HCT116 (cell line): ENCODE measurements at regions not wholly inside any gene's neighbourhood (a gene's known extent, or its start where the extent isn't known, plus 50 kb on each side); places are given as distances from the start of the nearest gene placed in this dataset.

Experiments
- ATAC-seq: fragments of 200-7000 bp; cut with Tn5 transposase; 2 replicates; pipeline ENCODE4 v1.9.1; 2020; ENCODE audit warnings: mild to moderate bottlenecking, moderate library complexity
- BruUV-seq: library from RNA; stranded (reverse); fragments of 400-500 nt; replicated peaks from 2 replicates; lab custom pipeline; 2021; lab: Mats Ljungman, UMichigan
- CTCF ChIA-PET: fragments of 300-600 bp; sonication (Branson Sonifier 250); formaldehyde crosslinking; loops from one replicate; lab custom pipeline; 2021; ENCODE audit warnings: antibody characterized with exemption; lab: Charles Lee
- POLR2A ChIA-PET: fragments of 300-600, 350-600 bp; sonication (Branson Sonifier 250); formaldehyde crosslinking; loops from one replicate; lab custom pipeline; 2021; ENCODE audit warnings: antibody characterized with exemption; lab: Charles Lee
- RAD21 ChIA-PET, 2 experiments: fragments of 300-600 bp; sonication (Branson Sonifier 250); formaldehyde crosslinking; loops; one replicate each; lab custom pipeline; 2023; ENCODE audit warnings: low total read pairs in 2 of 2; ENCODE audit not compliant: uncharacterized antibody in 2 of 2, unreplicated experiment in 2 of 2, low non-redundant PET in 1 of 2; lab: Charles Lee
- DNase-seq: peaks from one replicate; pipeline ENCODE4 v3.0.0-alpha.2; 2010; ENCODE audit warnings: low read depth, low spot score
- H2AFZ ChIP-seq: fragments of 200-600 bp; shearing (Covaris generic), sonication (generic); 2 replicates; pipeline ENCODE4 v1.6.1; 2017; ENCODE audit warnings: low read depth, mixed run types, mixed read lengths, antibody characterized with exemption, low read length; ENCODE audit not compliant: poor library complexity, severe bottlenecking
- H3K27ac ChIP-seq: 2 replicates; pipeline ENCODE4 v1.5.1; 2012; ENCODE audit warnings: low read depth, low read length
- H3K27me3 ChIP-seq: fragments of 200-600 bp; sonication (generic); 2 replicates; pipeline ENCODE4 v1.6.1; 2016; ENCODE audit warnings: mixed run types, low read length, mixed read lengths; ENCODE audit not compliant: insufficient read depth
- H3K36me3 ChIP-seq, 2 experiments: fragments of 200-500 bp in 1 of 2; fragments of 200-600 bp in 1 of 2; sonication (Bioruptor generic) in 1 of 2; sonication (generic) in 1 of 2; 2 replicates each; pipeline versions ENCODE4 v1.5.1 to v1.6.1; 2014 to 2016; ENCODE audit warnings: low read length in 2 of 2, inconsistent platforms in 1 of 2, mixed read lengths in 1 of 2, mixed run types in 1 of 2; ENCODE audit not compliant: insufficient read depth in 2 of 2, control insufficient read depth in 1 of 2
- H3K4me1 ChIP-seq, 2 experiments: fragments of 200-600 bp in 1 of 2; sonication (generic) in 1 of 2; 2 replicates each; pipeline versions ENCODE4 v1.5.1 to v1.6.1; 2012 to 2017; ENCODE audit warnings: low read length in 2 of 2, inconsistent platforms in 1 of 2, mild to moderate bottlenecking in 1 of 2, mixed read lengths in 1 of 2, mixed run types in 1 of 2, moderate library complexity in 1 of 2; ENCODE audit not compliant: insufficient read depth in 2 of 2, control insufficient read depth in 1 of 2
- H3K4me2 ChIP-seq: fragments of 200-600 bp; sonication (generic); 2 replicates; pipeline ENCODE4 v1.6.1; 2017; ENCODE audit warnings: mixed run types, low read length, mixed read lengths
- H3K4me3 ChIP-seq, 2 experiments: fragments of 200-600 bp in 1 of 2; sonication (generic) in 1 of 2; replicated peaks in 1 of 2; 2 replicates each; pipeline ENCODE4 v1.5.1; 2011 to 2016; ENCODE audit warnings: low read length in 2 of 2, control low read depth in 1 of 2, low read depth in 1 of 2, mild to moderate bottlenecking in 1 of 2, mixed read lengths in 1 of 2, mixed run types in 1 of 2
- H3K79me2 ChIP-seq: fragments of 200-600 bp; sonication (generic); 2 replicates; pipeline ENCODE4 v1.6.1; 2017; ENCODE audit warnings: mild to moderate bottlenecking, mixed run types, low read length, moderate library complexity, mixed read lengths; ENCODE audit not compliant: insufficient read depth
- H3K9ac ChIP-seq: fragments of 200-600 bp; sonication (generic); 2 replicates; pipeline ENCODE4 v1.6.1; 2016; ENCODE audit warnings: low read length, mixed read lengths
- H3K9me2 ChIP-seq: fragments of 200-600 bp; sonication (generic), shearing (Covaris generic); 2 replicates; pipeline ENCODE4 v1.6.1; 2017; ENCODE audit warnings: mixed run types, mild to moderate bottlenecking, moderate library complexity; ENCODE audit not compliant: insufficient read depth
- H3K9me3 ChIP-seq, 2 experiments: fragments of 200-500 bp in 1 of 2; fragments of 200-600 bp in 1 of 2; sonication (Bioruptor generic) in 1 of 2; sonication (generic) in 1 of 2; 2 replicates each; pipeline ENCODE4 v1.6.1; 2014 to 2017; ENCODE audit warnings: low read length in 2 of 2, mixed read lengths in 2 of 2, inconsistent platforms in 1 of 2, low read depth in 1 of 2, mild to moderate bottlenecking in 1 of 2, mixed run types in 1 of 2, moderate library complexity in 1 of 2; ENCODE audit not compliant: control insufficient read depth in 1 of 2, insufficient read depth in 1 of 2
- H4K20me1 ChIP-seq: fragments of 200-600 bp; sonication (generic), shearing (Covaris generic); 2 replicates; pipeline ENCODE4 v1.6.1; 2017; ENCODE audit warnings: mixed run types, mild to moderate bottlenecking, moderate library complexity; ENCODE audit not compliant: insufficient read depth
- CBX3 ChIP-seq: IDR thresholded peaks from 2 replicates; pipeline ENCODE4 v1.6.1; 2012; ENCODE audit warnings: low read depth
- EGR1 ChIP-seq: IDR thresholded peaks from 2 replicates; pipeline ENCODE4 v1.6.1; 2012; ENCODE audit warnings: low read depth
- EZH2 ChIP-seq: fragments of 200-600 bp; sonication (generic); IDR thresholded peaks from 2 replicates; pipeline ENCODE4 v1.6.1; 2017; ENCODE audit warnings: antibody characterized with exemption, mixed run types
- EZH2phosphoT487 ChIP-seq: fragments of 200-600 bp; IDR thresholded peaks from 2 replicates; pipeline ENCODE4 v1.6.1; 2018; ENCODE audit warnings: antibody characterized with exemption, borderline replicate concordance
- FOSL1 ChIP-seq: IDR thresholded peaks from 2 replicates; pipeline ENCODE4 v1.6.1; 2012; ENCODE audit warnings: low read depth
- JUND ChIP-seq: IDR thresholded peaks from 2 replicates; pipeline ENCODE4 v1.6.1; 2012
- MAX ChIP-seq: IDR thresholded peaks from 2 replicates; pipeline ENCODE4 v1.6.1; 2012
- POLR2AphosphoS5 ChIP-seq: IDR thresholded peaks from 2 replicates; pipeline ENCODE4 v1.6.1; 2011; ENCODE audit warnings: mild to moderate bottlenecking, low read depth, low read length, moderate library complexity
- RAD21 ChIP-seq: IDR thresholded peaks from 2 replicates; pipeline ENCODE4 v1.6.1; 2012; ENCODE audit warnings: low read depth, mild to moderate bottlenecking
- REST ChIP-seq: IDR thresholded peaks from 2 replicates; pipeline ENCODE4 v1.6.1; 2012; ENCODE audit warnings: low read depth
- SIN3A ChIP-seq: IDR thresholded peaks from 2 replicates; pipeline ENCODE4 v1.6.1; 2012; ENCODE audit warnings: low read depth
- SP1 ChIP-seq: IDR thresholded peaks from 2 replicates; pipeline ENCODE4 v1.6.1; 2012; ENCODE audit warnings: low read depth
- TCF7L2 ChIP-seq: IDR thresholded peaks from 2 replicates; pipeline ENCODE4 v1.7.0; 2011; ENCODE audit warnings: borderline replicate concordance, inconsistent platforms; ENCODE audit not compliant: insufficient read depth, insufficient read length; ENCODE audit errors: extremely low read depth
- YY1 ChIP-seq: IDR thresholded peaks from 2 replicates; pipeline ENCODE4 v1.6.1; 2011; ENCODE audit warnings: low read length, low read depth, moderate library complexity, mild to moderate bottlenecking; ENCODE audit not compliant: insufficient replicate concordance; ENCODE audit errors: extremely low read depth
- ZFX ChIP-seq: fragments of 450-650 bp; IDR thresholded peaks from 2 replicates; pipeline ENCODE4 v1.6.1; 2017
- ZNF274 ChIP-seq: fragments of 200-500 bp; sonication (Bioruptor generic); IDR thresholded peaks from 2 replicates; pipeline ENCODE4 v1.6.1; 2014; ENCODE audit warnings: mild to moderate bottlenecking, low read depth, low read length, inconsistent platforms
- intact Hi-C: fragments of 100-400 bp; cut with micrococcal nuclease; formaldehyde crosslinking; loops from 2 replicates; pipeline ENCODE4 v1.10.0; 2022

- TF ChIP-seq YY1: no peak
- TF ChIP-seq POLR2AphosphoS5: no peak
- TF ChIP-seq ZNF274: no peak
- no peak for TF ChIP-seq MAX
- no peak for TF ChIP-seq ZFX
- TF ChIP-seq EGR1: no peak
- H3K27ac ChIP-seq: no peak overlapping the region
- ChIA-PET CTCF (no interaction called here), RAD21 (no interaction called here), POLR2A (no interaction called here)
- H3K36me3 ChIP-seq: no peaks in the 10 kb centered on the region
- no peaks in the 10 kb centered on the region for H3K79me2 ChIP-seq
- no peak overlapping the region for H3K9ac ChIP-seq
- no peaks in the 10 kb centered on the region for H3K4me1 ChIP-seq
- H3K4me3 ChIP-seq: no peak overlapping the region
- no peaks in the 10 kb centered on the region for H3K9me2 ChIP-seq
- no peaks in the 10 kb centered on the region for H3K9me3 ChIP-seq
- intact Hi-C loops: no loop called here
- ATAC-seq: no peak
- no TSS peak for BruUV-seq
- H3K27me3 ChIP-seq: 0 out of 2 replicates have a peak, but pooled peaks cover 4% of the 10 kb centered on the region
- DNase-seq: no peak
- H2AFZ ChIP-seq: no peak overlapping the region
- H4K20me1 ChIP-seq: no peaks in the 10 kb centered on the region
- H3K4me2 ChIP-seq: no peak overlapping the region
These were observed 439.1 kb downstream of the TSN start for GRCh38 chr2:122194546-122194945.

- no peak overlapping the region for H3K4me2 ChIP-seq
- no peaks in the 10 kb centered on the region for H3K9me2 ChIP-seq
- ChIA-PET CTCF (no interaction called here), RAD21 (no interaction called here), POLR2A (no interaction called here)
- H2AFZ ChIP-seq: no peak overlapping the region
- H3K79me2 ChIP-seq: no peaks in the 10 kb centered on the region
- H3K9ac ChIP-seq: no peak overlapping the region
- H3K27me3 ChIP-seq: peaks cover 5% of the 10 kb centered on the region; the same call in 1 of the 2 replicates
- no peak overlapping the region for H3K4me3 ChIP-seq
- no peaks in the 10 kb centered on the region for H3K9me3 ChIP-seq
- no peak overlapping the region for H3K27ac ChIP-seq
- ATAC-seq (no peak), DNase-seq (no peak)
- no peaks in the 10 kb centered on the region for H4K20me1 ChIP-seq
- BruUV-seq: no TSS peak
- intact Hi-C loops: no loop called here
- no peaks in the 10 kb centered on the region for H3K4me1 ChIP-seq
- H3K36me3 ChIP-seq: no peaks in the 10 kb centered on the region
- no peak for TF ChIP-seq MAX
- no peak for TF ChIP-seq ZFX
- TF ChIP-seq CBX3: no peak
- TF ChIP-seq SP1: no peak
- no peak for TF ChIP-seq EGR1
- no peak for TF ChIP-seq EZH2phosphoT487
- TF ChIP-seq FOSL1: no peak
- TF ChIP-seq EZH2: no peak
- TF ChIP-seq POLR2AphosphoS5: no peak
- TF ChIP-seq TCF7L2: no peak
- TF ChIP-seq JUND: no peak
- TF ChIP-seq REST: no peak
- no peak for TF ChIP-seq SIN3A
- TF ChIP-seq RAD21: no peak
These were observed 448.1 kb downstream of the TSN start for GRCh38 chr2:122203523-122203922.
